Loucy (cell line): ENCODE measurements at regions not wholly inside any gene's neighbourhood (a gene's known extent, or its start where the extent isn't known, plus 50 kb on each side); places are given as distances from the start of the nearest gene placed in this dataset.

ENCODE experiments used
- EZH2phosphoT487 ChIP-seq: fragments of 200-600 bp; IDR thresholded peaks from 2 replicates; pipeline ENCODE4 v1.6.1; 2018; ENCODE audit warnings: antibody characterized with exemption, mild to moderate bottlenecking, moderate library complexity, borderline replicate concordance
- TF ChIP-seq, protein P1 (sequence below): fragments of 200-600 bp; sonication (generic); conservative IDR thresholded peaks from 2 replicates; pipeline ENCODE4 v1.5.1; 2014; ENCODE audit warnings: mild to moderate bottlenecking, antibody characterized with exemption, low read length

DNA sequence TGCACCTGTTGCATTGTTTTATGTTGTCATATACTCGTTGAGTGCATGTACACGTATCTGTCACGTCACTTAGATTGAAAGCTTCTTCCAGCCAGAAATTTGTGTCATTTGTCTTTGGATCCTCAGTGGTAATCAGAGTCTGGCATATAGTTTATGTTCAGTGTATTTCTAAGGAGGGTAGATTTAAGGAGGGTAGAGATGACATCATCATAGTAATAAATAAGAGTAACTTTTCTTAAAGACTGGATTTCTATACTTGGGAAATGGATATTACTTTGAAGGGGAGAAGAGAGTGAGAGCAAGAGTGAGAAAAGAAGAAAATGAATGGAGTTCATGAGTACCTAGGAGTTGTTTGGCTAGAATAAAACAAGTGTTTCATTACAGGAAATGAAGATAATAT lies 255.0 kb upstream of the SASH1 start:
- TF ChIP-seq, protein P1, sequence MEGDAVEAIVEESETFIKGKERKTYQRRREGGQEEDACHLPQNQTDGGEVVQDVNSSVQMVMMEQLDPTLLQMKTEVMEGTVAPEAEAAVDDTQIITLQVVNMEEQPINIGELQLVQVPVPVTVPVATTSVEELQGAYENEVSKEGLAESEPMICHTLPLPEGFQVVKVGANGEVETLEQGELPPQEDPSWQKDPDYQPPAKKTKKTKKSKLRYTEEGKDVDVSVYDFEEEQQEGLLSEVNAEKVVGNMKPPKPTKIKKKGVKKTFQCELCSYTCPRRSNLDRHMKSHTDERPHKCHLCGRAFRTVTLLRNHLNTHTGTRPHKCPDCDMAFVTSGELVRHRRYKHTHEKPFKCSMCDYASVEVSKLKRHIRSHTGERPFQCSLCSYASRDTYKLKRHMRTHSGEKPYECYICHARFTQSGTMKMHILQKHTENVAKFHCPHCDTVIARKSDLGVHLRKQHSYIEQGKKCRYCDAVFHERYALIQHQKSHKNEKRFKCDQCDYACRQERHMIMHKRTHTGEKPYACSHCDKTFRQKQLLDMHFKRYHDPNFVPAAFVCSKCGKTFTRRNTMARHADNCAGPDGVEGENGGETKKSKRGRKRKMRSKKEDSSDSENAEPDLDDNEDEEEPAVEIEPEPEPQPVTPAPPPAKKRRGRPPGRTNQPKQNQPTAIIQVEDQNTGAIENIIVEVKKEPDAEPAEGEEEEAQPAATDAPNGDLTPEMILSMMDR, result no peak
- TF ChIP-seq EZH2phosphoT487, result no peak
